HepG2 (cell line): ENCODE measurements at regions not wholly inside any gene's neighbourhood (a gene's known extent, or its start where the extent isn't known, plus 50 kb on each side); places are given as distances from the start of the nearest gene placed in this dataset.

Experiments
- CEBPZ ChIP-seq: IDR thresholded peaks from 2 replicates; pipeline ENCODE4 v1.6.1; 2012; ENCODE audit warnings: low read length, improper control_type of control experiment
- JUN ChIP-seq: sonication (generic); formaldehyde crosslinking; IDR thresholded peaks from 2 replicates; pipeline ENCODE4 v1.4.0; 2020; ENCODE audit warnings: mild to moderate bottlenecking, missing genetic modification reagents
- KDM5B ChIP-seq: sonication (generic); formaldehyde crosslinking; IDR thresholded peaks from 2 replicates; pipeline ENCODE4 v1.4.0; 2020; ENCODE audit warnings: missing genetic modification reagents, mild to moderate bottlenecking, borderline replicate concordance
- MTF2 ChIP-seq: sonication (generic); formaldehyde crosslinking; IDR thresholded peaks from 2 replicates; pipeline ENCODE4 v1.5.0; 2020; ENCODE audit warnings: missing genetic modification reagents, borderline replicate concordance
- MXI1 ChIP-seq: IDR thresholded peaks from 3 replicates; pipeline ENCODE4 v1.6.1; 2012; ENCODE audit warnings: low read depth, low read length, inconsistent platforms, borderline replicate concordance
- MYC ChIP-seq: sonication (generic); formaldehyde crosslinking; IDR thresholded peaks from 2 replicates; pipeline ENCODE4 v1.9.0; 2021; ENCODE audit warnings: missing genetic modification reagents, borderline replicate concordance
- POLR2A ChIP-seq, 2 experiments: IDR thresholded peaks; 2 replicates each; pipeline ENCODE4 v1.6.1; 2011; ENCODE audit warnings: low read depth in 2 of 2, low read length in 2 of 2, mild to moderate bottlenecking in 1 of 2, moderate library complexity in 1 of 2; ENCODE audit not compliant: insufficient read depth in 1 of 2
- POLR2AphosphoS5 ChIP-seq: IDR thresholded peaks from 2 replicates; pipeline ENCODE4 v1.6.1; 2012; ENCODE audit warnings: low read depth, low read length
- SKIL ChIP-seq: sonication (generic); formaldehyde crosslinking; IDR thresholded peaks from 2 replicates; pipeline ENCODE4 v1.8.0; 2022; ENCODE audit warnings: missing genetic modification reagents, mild to moderate bottlenecking, moderate library complexity, borderline replicate concordance
- TF ChIP-seq, protein P1 (sequence below): sonication (generic); formaldehyde crosslinking; IDR thresholded peaks from 2 replicates; pipeline ENCODE4 v1.5.0; 2020; ENCODE audit warnings: mild to moderate bottlenecking, missing genetic modification reagents, moderate library complexity

- no peak for TF ChIP-seq POLR2A (IDR thresholded peaks at IDR 0.05; ENCODE audit: insufficient read depth in 1 of 2, low read depth in 2 of 2, low read length in 2 of 2)
- no peak for TF ChIP-seq MTF2 (CRISPR knock-in tag)
- TF ChIP-seq, protein P1, sequence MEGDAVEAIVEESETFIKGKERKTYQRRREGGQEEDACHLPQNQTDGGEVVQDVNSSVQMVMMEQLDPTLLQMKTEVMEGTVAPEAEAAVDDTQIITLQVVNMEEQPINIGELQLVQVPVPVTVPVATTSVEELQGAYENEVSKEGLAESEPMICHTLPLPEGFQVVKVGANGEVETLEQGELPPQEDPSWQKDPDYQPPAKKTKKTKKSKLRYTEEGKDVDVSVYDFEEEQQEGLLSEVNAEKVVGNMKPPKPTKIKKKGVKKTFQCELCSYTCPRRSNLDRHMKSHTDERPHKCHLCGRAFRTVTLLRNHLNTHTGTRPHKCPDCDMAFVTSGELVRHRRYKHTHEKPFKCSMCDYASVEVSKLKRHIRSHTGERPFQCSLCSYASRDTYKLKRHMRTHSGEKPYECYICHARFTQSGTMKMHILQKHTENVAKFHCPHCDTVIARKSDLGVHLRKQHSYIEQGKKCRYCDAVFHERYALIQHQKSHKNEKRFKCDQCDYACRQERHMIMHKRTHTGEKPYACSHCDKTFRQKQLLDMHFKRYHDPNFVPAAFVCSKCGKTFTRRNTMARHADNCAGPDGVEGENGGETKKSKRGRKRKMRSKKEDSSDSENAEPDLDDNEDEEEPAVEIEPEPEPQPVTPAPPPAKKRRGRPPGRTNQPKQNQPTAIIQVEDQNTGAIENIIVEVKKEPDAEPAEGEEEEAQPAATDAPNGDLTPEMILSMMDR: no peak
- TF ChIP-seq CEBPZ: no peak
- TF ChIP-seq SKIL (CRISPR knock-in tag): no peak
- no peak for TF ChIP-seq POLR2AphosphoS5
- TF ChIP-seq MYC: no peak
- no peak for TF ChIP-seq KDM5B
- no peak for TF ChIP-seq JUN (CRISPR knock-in tag)
- no peak for TF ChIP-seq MXI1
These were observed 465.2 kb upstream of the TGFBR2 start for GRCh38 chr3:30141178-30141581.
